Stimulated activated CD4-positive, alpha-beta T cell treated with anti-CD3 and anti-CD28 coated beads, Interleukin-2, amount 100 ng/mL, for 4 hours (primary cell): ENCODE measurements at regions not wholly inside any gene's neighbourhood (a gene's known extent, or its start where the extent isn't known, plus 50 kb on each side); places are given as distances from the start of the nearest gene placed in this dataset.
"Not testable (repeated sequence)": the region's sequence is repeated elsewhere in the genome, so short reads cannot be mapped to it uniquely, and the experiment has no call there.

ENCODE experiments used
- DNase-seq: peaks from one replicate; pipeline ENCODE4 v3.0.0-alpha.2; 2020; ENCODE audit warnings: low read depth

DNA sequence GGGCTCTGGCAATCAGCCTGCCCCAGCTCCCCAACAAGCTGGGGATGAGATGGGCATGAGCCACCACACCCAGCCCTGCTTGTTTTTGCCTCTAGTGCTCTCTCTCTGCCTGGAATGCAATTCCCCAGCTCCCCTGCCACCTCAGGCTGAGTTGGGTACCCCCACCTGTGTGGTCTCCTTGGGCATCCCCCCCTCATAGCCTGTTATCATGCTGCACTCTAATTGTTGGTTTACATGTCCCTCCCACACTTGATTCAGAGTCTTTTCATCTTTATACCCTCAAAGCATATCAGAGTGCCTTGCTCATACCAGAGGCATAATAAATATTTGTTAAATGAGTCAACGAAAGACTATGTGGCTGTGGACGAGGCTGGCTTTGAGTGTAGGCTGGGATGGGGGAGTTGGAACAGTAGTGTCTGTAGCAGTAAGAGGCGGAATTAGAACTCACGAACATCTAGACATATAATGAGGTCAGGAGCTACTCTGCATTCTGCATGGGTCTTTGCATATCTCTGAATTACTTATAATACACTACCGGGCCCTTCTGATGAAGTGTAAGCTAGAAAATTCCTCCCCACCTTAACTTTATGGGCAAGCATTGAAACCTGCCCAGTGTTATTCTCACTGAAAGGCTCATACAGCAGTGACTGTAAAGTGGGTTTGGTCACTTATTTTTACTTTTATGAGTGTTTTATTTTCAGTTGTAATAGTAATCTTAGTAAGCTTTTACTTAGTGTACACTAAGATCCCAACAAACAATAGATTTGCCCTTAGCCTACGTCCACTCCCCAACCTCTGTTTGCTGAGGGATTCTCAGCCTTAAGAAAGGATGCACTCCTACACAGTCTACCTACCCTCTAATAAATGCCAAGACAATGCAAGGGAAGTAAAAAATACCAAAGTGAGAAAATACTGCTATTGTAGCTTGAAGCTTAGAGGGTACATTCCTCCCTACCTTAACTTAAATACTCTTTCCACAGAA, 58.7 kb downstream of the EDN1 start:
- no peak for DNase-seq

- no peak for DNase-seq
Measured at GRCh38 chr6:12350644-12351170, 60.5 kb downstream of the EDN1 start.

DNA sequence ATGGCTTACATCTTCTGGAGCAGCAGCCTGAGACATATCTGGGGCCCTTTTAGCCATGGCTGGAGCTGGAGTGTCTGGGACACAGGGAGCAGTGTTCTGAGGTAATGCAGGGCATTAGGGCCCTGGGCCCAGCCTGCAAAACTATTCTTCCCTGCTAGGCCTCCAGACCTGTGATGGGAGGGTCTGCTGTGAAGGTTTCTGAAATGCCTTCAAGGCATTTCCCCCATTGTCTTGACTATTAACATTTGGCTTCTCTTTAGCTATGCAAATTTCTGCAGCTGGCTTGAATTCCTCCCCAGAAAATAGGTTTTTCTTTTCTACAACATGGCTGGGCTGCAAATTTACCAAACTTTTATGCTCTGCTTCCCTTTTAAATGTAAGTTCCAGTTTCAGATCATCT, 61.5 kb downstream of the EDN1 start:
- no peak for DNase-seq

- DNase-seq, result no peak
Measured at GRCh38 chr6:12353731-12354130, 63.6 kb downstream of the EDN1 start.

GRCh38 chr6:12354499-12354898, 64.3 kb downstream of the EDN1 start:
- DNase-seq, result no peak

DNA sequence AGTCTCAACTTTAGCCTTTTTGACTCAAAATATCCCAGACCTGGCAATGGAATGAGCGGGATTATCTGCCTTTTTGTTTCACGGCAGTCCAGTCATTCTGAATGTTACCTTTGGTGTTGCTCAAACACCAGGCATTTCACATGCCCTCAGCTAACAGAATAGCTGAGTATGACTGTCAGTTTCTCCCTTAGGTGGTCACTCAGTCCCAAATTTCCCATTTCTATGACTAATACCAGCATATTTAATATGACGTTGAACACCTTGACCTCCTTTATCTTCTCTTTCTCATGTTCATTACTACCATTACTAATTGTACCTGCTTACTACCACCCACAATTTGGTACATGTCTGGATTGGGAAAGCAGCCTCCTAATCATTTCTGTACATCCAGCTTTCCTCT, 65.2 kb downstream of the EDN1 start:
- DNase-seq, result no peak

- DNase-seq, result no peak
Measured at GRCh38 chr6:12356431-12356830, 66.3 kb downstream of the EDN1 start.

DNA sequence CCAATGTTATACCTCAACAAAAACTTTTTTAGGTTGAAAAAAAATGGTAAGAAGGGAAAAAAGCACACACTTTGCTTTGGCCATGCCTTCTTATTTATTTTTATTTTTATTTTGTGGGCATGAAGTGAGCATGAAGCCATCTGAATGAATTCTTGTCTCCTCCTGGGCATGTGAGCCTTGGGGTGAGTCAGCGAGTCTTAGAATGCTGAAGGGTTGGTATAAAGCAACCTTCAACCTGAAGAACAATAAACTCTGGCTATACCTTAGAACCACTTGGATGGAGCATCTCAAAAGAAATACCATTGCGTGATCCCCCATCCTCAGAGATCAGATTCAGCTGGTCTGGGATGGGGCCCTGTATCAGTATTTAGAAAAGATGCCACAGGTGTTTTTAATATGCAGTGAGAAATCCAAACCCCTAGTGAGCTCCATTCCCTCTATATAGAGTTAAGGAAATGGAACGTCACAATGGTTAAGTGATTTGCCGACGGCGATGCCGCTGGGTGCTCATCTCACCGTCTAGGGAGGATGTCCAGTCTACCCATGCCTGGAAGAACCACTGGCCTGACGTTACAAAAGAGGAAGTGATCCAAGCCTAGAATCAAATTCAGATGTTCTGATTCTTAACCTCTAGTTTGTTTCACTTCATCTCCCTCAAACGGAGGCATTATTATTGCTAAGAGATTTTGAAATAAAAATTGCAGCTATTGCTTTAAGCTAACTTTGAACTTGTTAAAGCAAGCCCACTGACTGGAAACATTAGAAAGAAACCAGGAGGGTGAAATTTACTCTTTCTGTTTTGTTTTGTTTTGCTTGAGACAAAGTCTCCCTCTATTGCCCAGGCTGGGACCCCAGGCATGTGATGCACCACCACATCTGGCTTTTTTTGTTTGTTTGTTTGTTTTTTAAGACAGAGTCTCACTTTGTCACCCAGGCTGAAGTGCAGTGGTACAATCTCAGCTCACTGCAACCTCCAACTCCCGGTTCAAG, 67.1 kb downstream of the EDN1 start:
- DNase-seq, result no peak

GRCh38 chr6:12359036-12359435, 68.9 kb downstream of the EDN1 start:
- no peak for DNase-seq

DNA sequence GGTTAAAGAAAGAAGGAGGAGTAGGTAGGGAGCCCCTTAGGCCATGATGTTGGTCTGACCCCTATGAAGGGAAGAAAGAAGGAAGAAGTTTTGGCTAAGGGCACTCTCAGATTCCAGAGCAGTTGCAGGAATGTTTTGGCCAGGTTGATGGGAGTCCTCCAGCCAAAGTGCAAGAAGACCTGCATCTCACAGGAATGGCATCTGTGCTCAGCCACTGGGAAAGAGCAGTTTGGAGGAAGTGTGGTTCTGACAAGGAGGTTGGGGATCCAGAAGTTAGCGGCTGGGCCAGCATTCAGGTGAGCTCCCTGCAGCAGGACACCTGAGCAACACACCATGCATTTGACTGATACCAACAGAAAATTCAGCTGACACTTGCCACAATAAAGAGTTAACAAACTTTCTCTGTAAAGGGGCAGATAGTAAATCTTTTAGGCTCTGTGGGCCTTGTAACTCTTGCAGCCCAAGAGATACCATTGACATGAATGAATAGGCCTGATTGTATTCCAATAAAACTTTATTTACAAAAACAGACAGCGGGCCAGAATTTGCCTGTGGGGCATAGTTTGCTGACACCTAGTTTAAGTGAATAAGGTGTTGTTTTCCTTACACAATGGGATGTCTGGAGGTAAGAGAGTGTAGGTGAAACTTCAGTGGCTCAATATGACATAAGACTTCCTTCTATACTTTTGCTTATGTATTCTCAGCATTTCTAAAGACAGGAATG, 71.0 kb downstream of the EDN1 start:
- DNase-seq, result no peak

GRCh38 chr6:12363277-12363650, 73.1 kb downstream of the EDN1 start:
- not testable (repeated sequence) for DNase-seq

GRCh38 chr6:12363651-12364381, 73.7 kb downstream of the EDN1 start:
- DNase-seq, result no peak

DNA sequence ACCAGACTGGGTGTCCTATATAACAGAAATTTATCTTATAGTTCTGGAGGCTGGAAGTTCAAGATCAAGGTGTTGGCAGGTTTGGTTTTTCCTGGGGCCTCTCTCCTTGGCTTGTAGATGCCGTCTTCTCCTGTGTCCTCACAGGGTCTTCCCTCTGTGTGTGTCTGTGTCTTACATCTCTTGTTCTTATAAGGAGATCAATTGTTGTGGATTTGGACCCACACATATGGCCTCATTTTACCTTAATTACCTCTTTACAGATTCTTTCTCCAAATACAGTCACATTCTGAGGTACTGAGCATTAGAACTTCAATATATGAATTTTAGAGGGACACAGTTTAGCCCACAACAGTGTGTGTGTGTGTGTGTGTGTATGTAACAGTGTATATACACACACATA, 74.5 kb downstream of the EDN1 start:
- DNase-seq, result no peak

GRCh38 chr6:12366731-12367130, 76.6 kb downstream of the EDN1 start:
- no peak for DNase-seq

DNA sequence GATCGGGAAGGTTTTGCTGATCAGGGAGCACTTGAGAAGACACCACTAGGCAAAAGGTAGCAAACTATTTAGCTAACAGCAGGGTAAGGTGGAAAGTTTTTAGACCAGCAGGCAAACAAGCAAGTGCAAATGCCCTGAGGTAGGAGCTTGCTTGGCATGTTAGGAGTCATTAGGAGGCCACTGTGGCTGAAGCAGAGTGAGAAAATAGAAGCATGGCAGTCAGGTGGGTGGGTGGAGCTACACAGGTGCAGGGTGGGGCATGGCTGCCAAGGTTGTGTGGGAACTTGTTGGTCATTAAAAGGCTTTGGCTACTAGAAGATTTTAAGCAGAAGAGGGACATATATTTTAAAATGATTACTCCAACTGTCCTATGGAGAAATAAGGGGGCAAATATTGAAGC, 77.3 kb downstream of the EDN1 start:
- no peak for DNase-seq

- DNase-seq, result no peak
Measured at GRCh38 chr6:12369355-12369754, 79.2 kb downstream of the EDN1 start.

GRCh38 chr6:12369781-12370262, 79.7 kb downstream of the EDN1 start:
- DNase-seq, result no peak

DNA sequence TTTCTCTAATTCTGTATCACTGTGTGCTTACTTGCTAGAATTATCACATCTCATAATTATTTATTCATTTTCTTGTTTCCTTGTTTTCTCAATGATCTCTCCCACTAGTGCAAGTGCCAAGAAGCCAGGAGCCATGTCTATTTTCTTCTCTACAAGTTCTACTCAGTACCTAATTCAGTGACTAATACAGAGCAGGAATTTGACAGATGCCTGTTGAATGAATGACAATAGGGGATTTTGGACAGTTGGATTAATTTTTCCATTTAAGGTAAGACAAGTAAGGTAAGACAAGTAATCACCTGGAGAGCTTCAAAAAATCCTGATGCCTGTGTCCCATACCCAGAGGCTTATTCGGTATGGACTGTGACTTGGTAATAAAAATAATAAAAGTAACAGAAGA, 81.0 kb downstream of the EDN1 start:
- no peak for DNase-seq

- no peak for DNase-seq
Measured at GRCh38 chr6:12371641-12372146, 81.5 kb downstream of the EDN1 start.

DNA sequence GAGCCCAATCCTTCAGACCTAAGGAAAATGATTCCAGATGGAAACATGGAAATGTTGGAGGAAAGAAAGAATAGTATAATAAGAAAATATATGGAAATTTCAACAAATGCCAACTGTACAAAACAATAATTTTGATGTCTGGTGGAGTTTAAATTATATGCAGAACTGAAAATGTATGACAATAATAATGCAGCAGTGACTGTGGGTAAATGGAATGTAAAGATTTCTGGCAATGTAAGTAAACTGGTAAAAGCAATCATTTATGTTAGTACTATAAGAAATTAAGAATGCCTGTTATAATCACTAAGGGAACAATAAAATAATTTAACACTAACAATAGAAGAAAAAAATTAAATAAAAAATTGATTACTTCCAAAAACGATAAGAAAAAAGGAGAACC, 89.0 kb downstream of the EDN1 start:
- no peak for DNase-seq

GRCh38 chr6:12381587-12381986, 91.4 kb downstream of the EDN1 start:
- DNase-seq, result no peak
